GM18505 (cell line): ENCODE measurements at regions not wholly inside any gene's neighbourhood (a gene's known extent, or its start where the extent isn't known, plus 50 kb on each side); places are given as distances from the start of the nearest gene placed in this dataset.
A peak's percentile ranks its signal among the peaks of the same experiment; 100 is the strongest.

Experiments used
- ATAC-seq: cut with Tn5 transposase; IDR thresholded peaks from one replicate; pipeline ENCODE4 v1.9.1; 2021; ENCODE audit not compliant: unreplicated experiment
- POLR2A ChIP-seq: IDR thresholded peaks from 4 replicates; pipeline ENCODE4 v1.6.1; 2011; ENCODE audit warnings: borderline replicate concordance; ENCODE audit not compliant: insufficient read depth, insufficient read length; ENCODE audit errors: extremely low read depth

DNA sequence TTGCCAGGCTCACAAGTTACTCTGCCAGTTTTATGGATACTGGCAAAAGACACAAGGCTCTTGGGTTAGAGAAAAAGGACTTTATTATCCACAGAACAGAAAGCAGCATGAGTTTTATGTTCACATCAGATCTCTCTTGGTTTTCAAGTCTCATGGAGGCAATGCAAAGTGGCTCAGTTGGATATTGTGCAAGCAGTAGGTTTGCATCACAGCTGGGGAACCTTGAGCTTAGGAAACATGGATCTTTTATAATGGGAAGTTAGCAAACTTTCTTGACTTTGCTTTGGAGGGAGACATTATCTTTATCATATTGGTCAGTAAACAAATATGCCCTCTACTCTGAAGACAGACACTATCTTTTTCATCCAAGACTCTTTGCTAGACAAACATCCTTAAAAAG lies 109.2 kb upstream of the GRPR start:
- TF ChIP-seq POLR2A: no peak
- ATAC-seq: no peak

DNA sequence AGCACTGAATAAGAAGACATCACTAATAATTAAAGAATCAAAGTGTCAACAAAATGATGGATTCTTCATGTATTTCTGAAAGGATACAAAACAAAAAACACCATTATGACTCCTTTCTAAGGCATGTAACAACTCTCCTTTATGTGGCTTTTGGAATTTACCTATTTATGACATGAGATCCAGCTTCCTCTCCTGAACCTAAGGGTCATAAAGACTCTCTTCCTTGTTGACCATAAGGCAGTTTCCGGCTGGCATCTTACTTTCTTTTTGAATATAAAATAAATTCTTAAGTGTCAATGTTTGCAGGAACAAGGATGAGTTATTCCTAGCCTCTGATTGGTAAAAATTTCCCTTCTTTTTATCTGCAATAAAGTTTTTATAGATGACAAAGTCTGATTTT lies 111.1 kb upstream of the GRPR start:
- no peak for ATAC-seq
- TF ChIP-seq POLR2A: no peak

DNA sequence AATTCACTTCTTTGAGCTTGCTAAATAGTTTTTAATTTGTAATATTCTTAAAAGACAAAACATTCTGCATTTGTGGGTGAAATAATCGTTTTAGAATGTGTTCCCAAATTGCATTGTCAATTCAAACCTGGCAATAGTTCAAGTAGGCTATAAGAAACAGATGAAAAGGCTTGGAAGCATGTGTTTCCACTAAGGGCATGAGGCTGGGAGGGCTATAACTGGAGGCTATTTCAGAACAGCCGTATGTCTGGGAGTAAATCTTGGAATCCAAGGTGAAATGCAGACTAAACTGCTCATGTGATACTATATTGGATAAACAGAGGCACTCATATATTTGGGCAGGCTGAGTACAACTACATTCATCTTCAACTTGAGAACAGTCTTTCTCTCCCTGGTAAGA lies 117.4 kb upstream of the GRPR start:
- no peak for ATAC-seq
- TF ChIP-seq POLR2A: no peak

DNA sequence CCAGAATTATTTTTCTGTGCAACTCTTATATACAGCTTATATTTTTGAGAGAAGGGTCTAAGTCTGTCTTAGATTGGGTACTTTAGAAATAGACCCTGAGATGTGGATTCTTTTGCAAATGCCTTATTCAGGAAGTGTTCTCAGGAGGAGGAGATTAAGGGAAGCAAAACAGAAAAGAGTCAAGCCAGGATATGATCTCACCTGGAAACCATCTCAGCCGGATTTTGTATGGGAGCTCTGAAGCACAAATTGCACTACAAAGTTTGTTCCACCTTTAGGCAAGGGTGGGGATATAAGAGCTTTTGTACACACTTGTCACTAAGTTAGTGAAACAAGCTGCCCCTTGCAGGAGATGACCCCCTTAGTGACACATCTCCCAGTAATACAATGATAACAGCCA lies 121.2 kb upstream of the GRPR start:
- no peak for TF ChIP-seq POLR2A
- ATAC-seq: no peak

DNA sequence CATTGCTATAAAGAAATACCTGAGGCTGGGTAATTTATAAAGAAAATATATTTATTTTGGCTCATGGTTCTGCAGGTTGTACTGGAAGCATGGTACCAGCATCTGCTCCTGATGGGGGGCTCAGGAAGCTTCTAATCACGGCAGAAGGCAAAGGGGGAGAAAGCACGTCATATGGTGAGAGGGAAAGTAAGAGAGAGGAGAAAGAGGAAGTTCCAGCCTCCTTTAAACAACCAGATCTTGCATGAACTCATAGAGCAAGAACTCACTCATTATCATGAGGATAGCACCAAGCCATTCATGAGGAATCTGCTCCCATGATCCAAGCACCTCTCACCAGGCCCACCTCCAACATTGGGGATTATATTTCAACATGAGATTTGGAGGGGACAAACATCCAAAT lies 125.0 kb upstream of the GRPR start:
- TF ChIP-seq POLR2A: no peak

DNA sequence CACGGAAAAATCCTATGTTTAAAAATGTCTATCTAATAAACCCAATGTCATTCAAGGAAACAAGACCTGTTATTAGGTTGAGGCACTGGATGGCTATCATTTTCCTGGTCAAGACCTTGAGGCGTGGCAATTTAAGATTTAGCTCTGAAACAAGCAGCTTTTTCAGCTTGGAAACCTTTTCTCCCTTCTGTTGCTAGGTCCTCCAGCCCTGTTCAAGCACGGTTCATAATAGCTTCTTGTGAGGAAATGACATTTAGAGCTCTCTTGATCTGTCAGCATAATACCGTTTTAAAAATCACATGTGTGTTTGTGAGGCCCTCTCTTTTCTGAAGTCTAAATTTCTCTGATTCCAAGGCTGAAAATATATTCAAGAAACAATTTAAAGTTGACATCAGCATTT lies 133.6 kb upstream of the GRPR start:
- TF ChIP-seq POLR2A: no peak
- ATAC-seq: no peak

More for the DNA sequence above, 125.0 kb upstream of the GRPR start:
- ATAC-seq: no peak

DNA sequence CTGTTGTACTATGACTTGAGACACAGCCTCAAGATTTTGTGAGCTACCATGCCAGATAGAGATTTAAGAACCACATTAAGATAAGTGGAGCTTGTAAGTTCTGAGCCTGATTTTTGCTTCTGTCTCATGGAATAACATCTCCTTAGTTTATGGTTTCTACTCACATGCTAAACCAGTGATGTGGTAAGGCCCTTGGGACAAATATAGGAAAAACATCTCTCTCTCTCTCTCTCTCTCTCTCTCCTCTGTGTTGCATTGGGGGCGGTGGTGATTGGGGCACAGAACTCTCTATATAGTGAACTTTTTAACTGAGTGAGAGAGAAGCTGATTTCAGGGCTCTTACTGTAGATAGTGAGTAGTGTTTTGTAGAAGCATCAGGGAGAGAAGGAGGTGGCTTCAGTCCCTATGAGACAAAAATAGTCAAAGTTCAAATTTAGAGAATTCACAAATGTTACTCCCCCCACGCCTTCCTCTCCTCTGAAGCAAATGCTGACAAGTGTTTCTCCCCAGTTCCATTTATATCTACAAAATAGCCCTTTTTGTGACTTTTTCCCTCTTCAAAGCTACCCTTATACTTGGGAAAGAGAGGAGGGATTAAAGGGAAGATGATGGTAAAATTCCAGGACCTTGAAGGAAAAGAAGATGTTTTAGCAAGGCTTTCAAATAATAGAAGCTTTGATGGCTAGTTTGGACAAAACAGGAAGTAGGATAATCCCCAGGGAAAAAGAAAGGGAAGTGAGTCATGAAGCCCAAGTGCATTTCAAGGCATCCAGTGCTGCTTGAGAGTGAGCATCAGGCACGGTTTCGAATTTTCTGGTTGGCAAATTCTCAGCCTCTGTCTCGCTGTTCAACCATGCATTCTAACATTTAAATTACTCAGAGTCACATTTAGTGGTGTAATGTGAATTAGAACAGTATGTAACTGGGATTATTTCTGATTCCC lies 134.3 kb upstream of the AP1S2 start:
- TF ChIP-seq POLR2A: no peak
- no peak for ATAC-seq

DNA sequence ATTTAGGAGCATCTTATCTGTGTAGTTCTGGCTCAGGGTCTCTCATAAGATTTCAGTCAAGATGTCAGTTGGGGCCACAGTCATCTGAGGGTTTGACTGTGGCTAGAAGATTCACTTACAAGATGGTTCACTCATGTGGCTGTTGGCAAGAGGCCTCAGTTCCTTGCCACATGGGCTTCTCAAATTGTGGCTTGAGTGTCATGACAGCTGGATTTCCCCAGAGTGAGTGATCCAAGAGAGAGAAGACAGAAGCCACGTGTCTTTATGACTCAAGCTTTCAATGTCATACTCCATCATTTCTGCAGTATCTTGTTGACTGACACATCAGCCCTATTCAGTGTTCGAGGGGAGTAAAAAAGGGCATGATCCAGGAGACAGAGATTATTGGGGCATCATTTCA lies 131.3 kb upstream of the AP1S2 start:
- TF ChIP-seq POLR2A: no peak

DNA sequence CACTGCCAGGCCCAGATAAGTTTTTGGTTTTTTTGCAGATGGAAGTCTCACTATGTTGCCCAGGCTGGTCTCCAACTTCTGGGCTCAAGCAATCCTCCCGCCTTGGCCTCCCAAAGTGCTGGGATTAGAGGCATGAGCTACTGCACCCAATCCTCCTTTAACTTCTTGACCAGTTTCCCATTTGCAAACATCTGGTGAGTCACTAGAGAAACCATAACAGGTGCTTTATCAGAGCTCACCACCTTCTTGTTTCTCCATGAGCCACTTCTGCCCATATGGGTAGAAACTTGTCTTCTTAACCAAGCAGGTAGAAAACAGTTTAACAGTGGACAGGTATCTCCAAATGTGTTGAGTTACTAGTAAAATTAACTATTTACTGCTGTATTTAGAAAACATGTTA lies 128.4 kb upstream of the AP1S2 start:
- no peak for TF ChIP-seq POLR2A
- no peak for ATAC-seq

More for the DNA sequence above, 131.3 kb upstream of the AP1S2 start:
- ATAC-seq: no peak

DNA sequence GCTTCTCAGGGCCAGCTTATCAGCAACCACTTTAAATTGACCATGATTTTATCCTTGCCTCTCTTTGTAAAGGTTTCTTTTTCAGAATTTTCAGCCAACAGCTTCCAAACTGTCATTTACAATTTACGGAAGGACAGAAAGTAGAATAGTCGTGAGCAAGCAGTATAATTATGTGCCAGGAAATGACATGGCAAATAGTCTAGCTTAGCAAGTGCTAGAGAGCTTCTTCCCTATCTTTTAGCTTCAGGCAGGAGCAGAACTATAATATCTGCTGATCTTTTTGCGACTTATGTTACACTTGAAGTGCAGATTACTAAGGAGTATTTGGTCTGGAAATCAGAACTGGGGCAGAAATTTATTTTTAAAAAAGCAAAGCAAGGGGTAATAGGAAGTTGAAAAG lies 123.0 kb upstream of the AP1S2 start:
- TF ChIP-seq POLR2A: no peak
- no peak for ATAC-seq

DNA sequence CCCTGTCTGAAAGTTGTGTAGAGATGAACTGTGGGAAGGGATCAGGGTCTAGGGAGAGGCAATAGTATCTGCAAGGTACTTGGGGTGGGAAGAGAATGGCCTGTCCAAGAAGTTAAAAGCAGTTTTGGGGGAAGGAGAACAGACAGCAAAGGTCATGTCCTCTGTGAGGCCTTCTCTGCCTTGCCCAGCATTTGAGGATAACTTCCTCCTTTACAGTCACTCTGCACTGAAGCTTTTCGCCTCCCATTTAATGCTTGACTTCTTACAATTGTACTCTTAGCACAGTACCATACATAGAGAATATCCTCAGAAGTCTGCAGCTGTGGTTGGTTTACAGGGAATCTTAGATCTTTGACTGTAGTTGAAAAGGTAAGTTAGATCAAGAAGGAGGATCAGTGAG lies 121.8 kb upstream of the AP1S2 start:
- TF ChIP-seq POLR2A: no peak
- ATAC-seq: no peak

DNA sequence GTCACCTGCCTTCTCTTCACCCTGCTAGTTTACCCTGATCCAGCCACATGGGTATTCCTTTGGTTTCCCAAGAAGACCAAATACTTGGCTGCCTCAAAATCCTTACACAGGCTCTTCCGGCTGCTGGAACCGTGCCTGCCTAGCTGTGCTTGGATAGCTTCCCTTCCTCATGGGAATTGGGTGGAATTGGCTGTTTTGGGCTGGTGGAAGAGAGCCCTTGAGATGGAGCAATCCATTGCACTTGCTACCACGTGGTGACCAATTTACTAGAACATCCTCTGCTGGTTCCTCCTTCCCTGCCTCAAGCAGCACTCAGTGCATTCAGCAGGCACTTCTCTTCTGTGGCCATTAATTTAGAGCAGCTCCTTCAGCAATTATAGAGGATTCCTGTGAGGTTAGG lies 119.3 kb upstream of the AP1S2 start:
- no peak for ATAC-seq
- TF ChIP-seq POLR2A: no peak

DNA sequence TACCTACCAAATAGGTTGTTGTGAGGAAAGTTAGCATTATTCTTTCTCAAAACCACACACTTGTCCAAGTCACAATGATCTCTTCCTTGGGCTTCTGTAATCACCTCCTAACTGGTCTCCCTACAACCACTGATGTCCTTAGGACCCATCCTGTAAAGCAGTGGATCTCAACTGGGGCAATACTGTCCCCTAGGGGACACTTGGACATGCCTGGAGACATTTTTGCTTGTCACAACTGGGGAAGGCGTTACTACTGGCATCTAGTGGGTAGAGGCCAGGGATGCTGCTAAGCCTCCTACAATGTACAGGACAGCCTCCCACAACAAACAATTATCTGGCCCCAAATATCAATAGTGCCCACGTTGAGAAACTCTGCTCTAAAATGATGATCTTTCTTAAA lies 118.7 kb upstream of the AP1S2 start:
- TF ChIP-seq POLR2A: no peak
- ATAC-seq: peak; percentile 59

DNA sequence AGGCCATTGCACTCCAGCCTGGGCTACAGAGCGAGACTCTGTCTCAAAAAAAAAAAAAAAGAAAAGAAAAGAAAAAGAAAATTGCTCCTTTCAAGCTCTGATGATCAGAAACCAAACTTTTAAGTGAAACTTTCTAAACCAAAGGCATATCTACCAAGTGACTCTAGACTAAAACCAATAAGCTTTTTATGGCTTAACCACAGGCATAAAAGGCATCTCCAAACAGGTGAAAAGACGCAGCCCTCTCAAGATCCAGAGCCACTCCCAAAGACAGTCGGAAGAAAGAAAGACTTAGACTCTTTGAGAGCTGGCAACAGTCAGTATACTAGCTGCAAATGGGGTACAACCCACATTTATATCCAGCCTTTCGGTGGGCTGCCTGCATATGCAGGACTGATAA lies 117.1 kb upstream of the AP1S2 start:
- TF ChIP-seq POLR2A: no peak
- no peak for ATAC-seq
